Panc1 (cell line): ENCODE measurements at regions not wholly inside any gene's neighbourhood (a gene's known extent, or its start where the extent isn't known, plus 50 kb on each side); places are given as distances from the start of the nearest gene placed in this dataset.

ENCODE experiments used
- ATAC-seq: fragments of 200-7000 bp; cut with Tn5 transposase; 2 replicates; pipeline ENCODE4 v1.9.1; 2020; ENCODE audit warnings: mild to moderate bottlenecking, moderate library complexity
- BruUV-seq: library from RNA; stranded (reverse); fragments of 400-500 nt; replicated peaks from 2 replicates; lab custom pipeline; 2021; lab: Mats Ljungman, UMichigan
- CTCF ChIA-PET: fragments of 300-600 bp; sonication (Branson Sonifier 250); formaldehyde crosslinking; loops from one replicate; lab custom pipeline; 2022; ENCODE audit warnings: antibody characterized with exemption; lab: Charles Lee
- POLR2A ChIA-PET: fragments of 300-600 bp; sonication (Branson Sonifier 250); formaldehyde crosslinking; loops from one replicate; lab custom pipeline; 2022; ENCODE audit warnings: antibody characterized with exemption; lab: Charles Lee
- DNase-seq: peaks from one replicate; pipeline ENCODE4 v3.0.0-alpha.2; 2010; ENCODE audit warnings: low read depth, low spot score
- H3K27ac ChIP-seq: 2 replicates; pipeline ENCODE4 v1.5.1; 2011; ENCODE audit warnings: mild to moderate bottlenecking, low read length, inconsistent platforms
- H3K27me3 ChIP-seq: fragments of 200-500 bp; sonication (Bioruptor generic); 2 replicates; pipeline ENCODE4 v1.6.0; 2014; ENCODE audit warnings: low read length, inconsistent platforms; ENCODE audit not compliant: control insufficient read depth, insufficient read depth
- H3K36me3 ChIP-seq: fragments of 200-500 bp; sonication (Bioruptor generic); 2 replicates; pipeline ENCODE4 v1.5.1; 2014; ENCODE audit warnings: inconsistent platforms, mild to moderate bottlenecking, low read length, moderate library complexity; ENCODE audit not compliant: control insufficient read depth, insufficient read depth
- H3K4me1 ChIP-seq: 2 replicates; pipeline ENCODE4 v1.5.1; 2011; ENCODE audit warnings: inconsistent platforms, mild to moderate bottlenecking, low read length, moderate library complexity; ENCODE audit not compliant: control insufficient read depth, insufficient read depth
- H3K4me3 ChIP-seq, 2 experiments: 2 replicates each; pipeline ENCODE4 v1.5.1; 2011 to 2012; ENCODE audit warnings: low read depth in 2 of 2, low read length in 2 of 2, mild to moderate bottlenecking in 2 of 2, inconsistent platforms in 1 of 2, moderate library complexity in 1 of 2
- H3K9me3 ChIP-seq: fragments of 200-500 bp; sonication (Bioruptor generic); 2 replicates; pipeline ENCODE4 v1.5.1; 2014; ENCODE audit warnings: low read depth, mild to moderate bottlenecking, inconsistent platforms, low read length, moderate library complexity; ENCODE audit not compliant: control insufficient read depth, insufficient read depth
- CTCF ChIP-seq: fragments of 450-650 bp; IDR thresholded peaks from 2 replicates; pipeline ENCODE4 v1.5.1; 2017; ENCODE audit warnings: mild to moderate bottlenecking
- POLR2AphosphoS5 ChIP-seq: IDR thresholded peaks from 2 replicates; pipeline ENCODE4 v1.6.1; 2012; ENCODE audit warnings: mild to moderate bottlenecking, low read depth, low read length, moderate library complexity
- REST ChIP-seq, 2 experiments: IDR thresholded peaks; 2 replicates each; pipeline ENCODE4 v1.6.1; 2011 to 2012; ENCODE audit warnings: low read depth in 2 of 2, control low read depth in 1 of 2, low read length in 1 of 2, mild to moderate bottlenecking in 1 of 2, moderate library complexity in 1 of 2; ENCODE audit not compliant: insufficient read depth in 1 of 2
- SIN3A ChIP-seq: IDR thresholded peaks from 2 replicates; pipeline ENCODE4 v1.6.1; 2012; ENCODE audit warnings: low read depth, mild to moderate bottlenecking, low read length, moderate library complexity, borderline replicate concordance; ENCODE audit not compliant: insufficient read depth
- TCF7L2 ChIP-seq: IDR thresholded peaks from 2 replicates; pipeline ENCODE4 v1.6.1; 2011; ENCODE audit warnings: mild to moderate bottlenecking, low read depth, low read length, inconsistent platforms
- in situ Hi-C: cut with HindIII; loops from 2 replicates; pipeline ENCODE4 v1.10.0; 2016; ENCODE audit warnings: low sequenced_read_pairs, low pct_unique_long_range_greater_than_20kb
- intact Hi-C: fragments of 100-400 bp; cut with micrococcal nuclease; formaldehyde crosslinking; loops from one replicate; pipeline ENCODE4 v1.10.0; 2022; ENCODE audit not compliant: unreplicated experiment

GRCh38 chr13:104477261-104477660, 1411.0 kb upstream of the SLC10A2 start:
- CTCF ChIA-PET, result no interaction called here
- in situ Hi-C loops, result no loop called here
- H3K9me3 ChIP-seq, result no peaks in the 10 kb centered on the region
- no TSS peak for BruUV-seq
- TF ChIP-seq REST (IDR thresholded peaks at IDR 0.05; ENCODE audit: insufficient read depth in 1 of 2, low read depth in 2 of 2, low read length in 1 of 2) (no peak), CTCF (no peak), TCF7L2 (no peak), POLR2AphosphoS5 (no peak), SIN3A (no peak)
- H3K4me3 ChIP-seq, result no peak overlapping the region
- no peak for DNase-seq
- H3K27ac ChIP-seq, result no peak overlapping the region
- intact Hi-C loops, result no loop called here
- POLR2A ChIA-PET, result no interaction called here
- no peak for ATAC-seq
- H3K4me1 ChIP-seq, result no peaks in the 10 kb centered on the region
- H3K36me3 ChIP-seq, result no peaks in the 10 kb centered on the region
- H3K27me3 ChIP-seq, result no peaks in the 10 kb centered on the region

- H3K27me3 ChIP-seq, result no peaks in the 10 kb centered on the region
- ChIA-PET POLR2A (no interaction called here), CTCF (no interaction called here)
- no peak for ATAC-seq
- no peak overlapping the region for H3K4me3 ChIP-seq
- no TSS peak for BruUV-seq
- DNase-seq, result no peak
- H3K9me3 ChIP-seq, result no peaks in the 10 kb centered on the region
- no peaks in the 10 kb centered on the region for H3K36me3 ChIP-seq
- in situ Hi-C loops, result no loop called here
- H3K27ac ChIP-seq, result no peak overlapping the region
- H3K4me1 ChIP-seq, result no peaks in the 10 kb centered on the region
- TF ChIP-seq TCF7L2 (no peak), SIN3A (no peak), POLR2AphosphoS5 (no peak), CTCF (no peak), REST (IDR thresholded peaks at IDR 0.05; ENCODE audit: insufficient read depth in 1 of 2, low read depth in 2 of 2, low read length in 1 of 2) (no peak)
- intact Hi-C loops, result no loop called here
These were observed 1407.7 kb upstream of the SLC10A2 start for GRCh38 chr13:104473936-104474335.
